DOHH2 (cell line): ENCODE measurements at regions not wholly inside any gene's neighbourhood (a gene's known extent, or its start where the extent isn't known, plus 50 kb on each side); places are given as distances from the start of the nearest gene placed in this dataset.

Source experiments
- H3F3A ChIP-seq: fragments of 200-600 bp; sonication (generic), shearing (Covaris generic); 2 replicates; pipeline ENCODE4 v1.6.0; 2016; ENCODE audit warnings: antibody characterized with exemption, mild to moderate bottlenecking; ENCODE audit not compliant: control insufficient read depth, insufficient read depth
- H3K27ac ChIP-seq: fragments of 200-600 bp; sonication (generic); 2 replicates; pipeline ENCODE4 v1.5.1; 2014; ENCODE audit warnings: low read depth, mild to moderate bottlenecking, low read length, moderate library complexity
- H3K27me3 ChIP-seq: fragments of 200-600 bp; sonication (generic); 2 replicates; pipeline ENCODE4 v1.6.1; 2014; ENCODE audit warnings: mild to moderate bottlenecking, low read length, mixed read lengths; ENCODE audit not compliant: control insufficient read depth
- H3K36me3 ChIP-seq: fragments of 200-600 bp; sonication (generic); 2 replicates; pipeline ENCODE4 v1.6.1; 2014; ENCODE audit warnings: mild to moderate bottlenecking, low read length, moderate library complexity, mixed read lengths; ENCODE audit not compliant: control insufficient read depth
- H3K4me1 ChIP-seq: fragments of 200-600 bp; sonication (generic); 2 replicates; pipeline ENCODE4 v1.6.1; 2014; ENCODE audit warnings: mild to moderate bottlenecking, low read length, mixed read lengths; ENCODE audit not compliant: control insufficient read depth
- H3K4me2 ChIP-seq: fragments of 200-600 bp; sonication (generic); 2 replicates; pipeline ENCODE4 v1.6.0; 2014; ENCODE audit warnings: mild to moderate bottlenecking, low read length, moderate library complexity
- H3K4me3 ChIP-seq: fragments of 200-600 bp; sonication (generic); 2 replicates; pipeline ENCODE4 v1.5.1; 2014; ENCODE audit warnings: mild to moderate bottlenecking, low read length, mixed read lengths
- H3K79me2 ChIP-seq: fragments of 200-600 bp; sonication (generic); 2 replicates; pipeline ENCODE4 v1.6.1; 2014; ENCODE audit warnings: mild to moderate bottlenecking, low read length, mixed read lengths; ENCODE audit not compliant: control insufficient read depth
- H3K9me2 ChIP-seq: fragments of 200-600 bp; sonication (generic); replicated peaks from 2 replicates; pipeline ENCODE4 v1.6.1; 2014; ENCODE audit warnings: mild to moderate bottlenecking, low read length, mixed read lengths; ENCODE audit not compliant: control insufficient read depth
- H3K9me3 ChIP-seq: fragments of 200-600 bp; sonication (generic); 2 replicates; pipeline ENCODE4 v1.6.1; 2014; ENCODE audit warnings: antibody characterized with exemption, low read length, mixed read lengths; ENCODE audit not compliant: control insufficient read depth, insufficient read depth
- H4K20me1 ChIP-seq: fragments of 200-600 bp; sonication (generic); 2 replicates; pipeline ENCODE4 v1.6.0; 2014; ENCODE audit warnings: low read depth, mild to moderate bottlenecking, antibody characterized with exemption, low read length, moderate library complexity; ENCODE audit not compliant: control insufficient read depth, insufficient read depth
- CTCF ChIP-seq: fragments of 200-600 bp; sonication (generic); IDR thresholded peaks from one replicate; pipeline ENCODE4 v1.5.1; 2014; ENCODE audit warnings: antibody characterized with exemption, mild to moderate bottlenecking, low read depth, low read length; ENCODE audit not compliant: poor library complexity, severe bottlenecking
- EZH2phosphoT487 ChIP-seq: fragments of 200-600 bp; sonication (generic); IDR thresholded peaks from 2 replicates; pipeline ENCODE4 v1.6.1; 2017; ENCODE audit warnings: borderline replicate concordance, mild to moderate bottlenecking, antibody characterized with exemption, low read length, moderate library complexity, mixed read lengths

GRCh38 chr10:83701799-83702198 lies 437.5 kb upstream of the GHITM start:
- no peaks in the 10 kb centered on the region for H3K36me3 ChIP-seq
- H4K20me1 ChIP-seq, result no peaks in the 10 kb centered on the region
- H3K4me2 ChIP-seq, result no peak overlapping the region
- no peak for TF ChIP-seq CTCF
- TF ChIP-seq EZH2phosphoT487, result no peak
- H3F3A ChIP-seq, result no peaks in the 10 kb centered on the region
- H3K79me2 ChIP-seq, result no peaks in the 10 kb centered on the region
- H3K4me1 ChIP-seq, result no peaks in the 10 kb centered on the region
- H3K4me3 ChIP-seq, result no peak overlapping the region
- H3K9me3 ChIP-seq, result no peaks in the 10 kb centered on the region; the same call in 1 of the 2 replicates
- H3K9me2 ChIP-seq, result no peaks in the 10 kb centered on the region
- H3K27ac ChIP-seq, result no peak overlapping the region
- no peaks in the 10 kb centered on the region for H3K27me3 ChIP-seq

DNA sequence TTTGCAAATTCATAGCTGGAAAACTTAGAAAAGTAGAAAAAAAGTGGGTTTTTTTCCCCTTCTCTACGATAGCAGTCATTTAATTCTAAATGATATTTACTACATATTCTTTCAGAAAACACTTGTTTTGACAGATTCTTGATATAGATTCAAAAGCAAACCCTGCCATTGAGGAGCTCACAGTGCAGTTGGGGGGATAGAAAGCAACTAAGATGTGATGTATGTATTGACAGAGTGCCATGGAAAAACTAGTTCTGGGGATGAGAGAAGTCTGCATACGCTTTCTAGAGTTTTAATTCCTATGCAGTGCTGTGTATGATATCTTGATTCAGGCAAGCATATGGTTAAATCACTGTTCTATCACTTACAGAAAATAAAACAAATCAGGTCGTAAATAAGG lies 436.6 kb upstream of the GHITM start:
- no peaks in the 10 kb centered on the region for H3K9me2 ChIP-seq
- H3K36me3 ChIP-seq, result no peaks in the 10 kb centered on the region
- H3K4me1 ChIP-seq, result no peaks in the 10 kb centered on the region
- H3K4me3 ChIP-seq, result no peak overlapping the region
- no peak overlapping the region for H3K27ac ChIP-seq
- no peak overlapping the region for H3K4me2 ChIP-seq
- H3K27me3 ChIP-seq, result no peaks in the 10 kb centered on the region
- H3K79me2 ChIP-seq, result no peaks in the 10 kb centered on the region
- TF ChIP-seq CTCF (no peak), EZH2phosphoT487 (no peak)
- no peaks in the 10 kb centered on the region for H3F3A ChIP-seq
- H3K9me3 ChIP-seq, result no peaks in the 10 kb centered on the region; the same call in 1 of the 2 replicates
- H4K20me1 ChIP-seq, result no peaks in the 10 kb centered on the region

DNA sequence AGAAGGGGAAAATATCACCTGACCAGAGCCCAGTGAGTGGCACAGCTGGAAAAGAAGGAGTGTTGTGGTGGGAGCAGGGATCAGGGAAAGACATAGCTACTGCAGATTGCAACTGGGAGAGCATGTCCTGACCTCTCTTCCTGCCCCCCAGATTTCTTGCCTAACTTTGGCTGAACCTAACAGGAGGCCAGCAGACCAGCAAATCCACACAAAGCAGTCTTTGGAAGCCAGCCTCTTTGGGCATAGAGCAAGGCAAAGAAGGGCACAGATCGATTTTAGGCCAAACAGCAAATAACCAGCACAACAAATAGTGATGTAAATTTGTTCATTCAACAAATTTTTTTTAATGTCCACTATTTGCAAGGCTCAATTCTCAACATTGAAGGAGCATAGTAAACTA lies 433.2 kb upstream of the GHITM start:
- no peaks in the 10 kb centered on the region for H3F3A ChIP-seq
- no peaks in the 10 kb centered on the region for H3K9me2 ChIP-seq
- no peak overlapping the region for H3K4me3 ChIP-seq
- H3K27me3 ChIP-seq, result no peaks in the 10 kb centered on the region
- TF ChIP-seq EZH2phosphoT487 (no peak), CTCF (no peak)
- no peak overlapping the region for H3K4me2 ChIP-seq
- H3K4me1 ChIP-seq, result no peaks in the 10 kb centered on the region
- H3K27ac ChIP-seq, result no peak overlapping the region
- no peaks in the 10 kb centered on the region for H4K20me1 ChIP-seq
- no peaks in the 10 kb centered on the region for H3K9me3 ChIP-seq
- H3K36me3 ChIP-seq, result no peaks in the 10 kb centered on the region
- H3K79me2 ChIP-seq, result no peaks in the 10 kb centered on the region
